Gastroesophageal sphincter (tissue), 4 donors: ENCODE measurements at regions not wholly inside any gene's neighbourhood (a gene's known extent, or its start where the extent isn't known, plus 50 kb on each side); places are given as distances from the start of the nearest gene placed in this dataset.

Experiments used
- ATAC-seq: fragments of 150-250 bp; one replicate; pipeline ENCODE4 v1.9.1; 2016; ENCODE audit warnings: mild to moderate bottlenecking, moderate library complexity
- H3K27ac ChIP-seq, 4 donors: fragments of 200-600 bp; sonication (generic) in 3 of 4; 1 replicate in 3 of 4; 2 replicates in 1 of 4; pipeline ENCODE4 v1.5.1; 2016 to 2019
- H3K27me3 ChIP-seq: fragments of 200-600 bp; sonication (generic); one replicate; pipeline ENCODE4 v1.5.1; 2019
- H3K36me3 ChIP-seq, 2 donors: fragments of 200-600 bp; sonication (generic); one replicate each; pipeline ENCODE4 v1.5.1; 2019; ENCODE audit warnings: control low read depth in 1 of 2
- H3K4me1 ChIP-seq, 3 donors: fragments of 200-600 bp; sonication (generic); 1 replicate in 2 of 3; 2 replicates in 1 of 3; pipeline ENCODE4 v1.5.1; 2016 to 2019; ENCODE audit warnings: control low read depth in 2 of 3
- H3K4me3 ChIP-seq, 2 donors: fragments of 200-600 bp; sonication (generic); one replicate each; pipeline ENCODE4 v1.5.1; 2019; ENCODE audit warnings: mild to moderate bottlenecking in 1 of 2, moderate library complexity in 1 of 2
- H3K9me3 ChIP-seq, 3 donors: fragments of 200-600 bp; sonication (generic); one replicate each; pipeline ENCODE4 v1.5.1; 2017 to 2019; ENCODE audit warnings: control low read depth in 2 of 3
- EP300 ChIP-seq: sonication (generic); formaldehyde crosslinking; IDR thresholded peaks from one replicate; pipeline ENCODE4 v1.6.1; 2017; ENCODE audit warnings: antibody characterized with exemption, mild to moderate bottlenecking
- POLR2A ChIP-seq, 2 donors: fragments of 450-650 bp; IDR thresholded peaks; one replicate each; pipeline ENCODE4 v1.6.1; 2017; ENCODE audit warnings: antibody characterized with exemption in 2 of 2, mild to moderate bottlenecking in 2 of 2, moderate library complexity in 1 of 2
- POLR2AphosphoS5 ChIP-seq: sonication (generic); formaldehyde crosslinking; IDR thresholded peaks from one replicate; pipeline ENCODE4 v1.6.1; 2017; ENCODE audit warnings: antibody characterized with exemption
- WGBS, 2 donors: methylation state at CpG; one replicate each; pipeline ENCODE4 v1.1.5; 2018; ENCODE audit warnings: low coverage in 1 of 2; 5-methylcytosine and 5-hydroxymethylcytosine counted together
- TF ChIP-seq, protein P1 (sequence below), 4 experiments: fragments of 200-600 bp in 2 of 4; fragments of 450-650 bp in 2 of 4; sonication (generic) in 1 of 4; IDR thresholded peaks; one replicate each; pipeline ENCODE4 v1.5.1; 2017 to 2019; ENCODE audit warnings: antibody characterized with exemption in 4 of 4, mild to moderate bottlenecking in 2 of 4, moderate library complexity in 2 of 4

DNA sequence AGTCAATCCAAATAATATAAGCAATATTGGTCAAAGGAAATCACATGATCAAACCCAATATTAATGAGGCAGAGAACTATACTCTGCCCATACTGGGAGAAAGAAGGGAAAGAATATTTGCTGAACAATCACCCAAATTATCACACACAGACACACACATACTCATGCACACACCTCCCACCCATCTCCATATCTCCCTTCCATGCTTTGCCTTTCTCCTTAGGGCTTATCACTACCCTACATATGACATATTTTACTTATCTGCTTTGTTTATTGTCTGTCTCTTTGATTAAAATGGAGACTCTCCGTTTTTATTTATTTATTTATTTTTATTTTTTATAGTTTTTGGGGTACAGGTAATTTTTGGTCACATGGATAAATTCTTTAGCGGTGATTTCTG is 112.9 kb upstream of the NHS start:
- WGBS, 2 donors = 0 to 48% methylated on average over 1 to 2 of the region's 2 CpGs
- Histone ChIP-seq H3K4me3 (no peak overlapping the region), H3K36me3 (no peaks in the 10 kb centered on the region), H3K4me1 (no peaks in the 10 kb centered on the region), H3K9me3 (no peaks in the 10 kb centered on the region), H3K27ac (no peak overlapping the region), H3K27me3 (no peaks in the 10 kb centered on the region)
- no peak for ATAC-seq
- TF ChIP-seq POLR2AphosphoS5 (no peak), POLR2A (IDR thresholded peaks at IDR 0.05) (no peak), EP300 (no peak)
- TF ChIP-seq, protein P1, sequence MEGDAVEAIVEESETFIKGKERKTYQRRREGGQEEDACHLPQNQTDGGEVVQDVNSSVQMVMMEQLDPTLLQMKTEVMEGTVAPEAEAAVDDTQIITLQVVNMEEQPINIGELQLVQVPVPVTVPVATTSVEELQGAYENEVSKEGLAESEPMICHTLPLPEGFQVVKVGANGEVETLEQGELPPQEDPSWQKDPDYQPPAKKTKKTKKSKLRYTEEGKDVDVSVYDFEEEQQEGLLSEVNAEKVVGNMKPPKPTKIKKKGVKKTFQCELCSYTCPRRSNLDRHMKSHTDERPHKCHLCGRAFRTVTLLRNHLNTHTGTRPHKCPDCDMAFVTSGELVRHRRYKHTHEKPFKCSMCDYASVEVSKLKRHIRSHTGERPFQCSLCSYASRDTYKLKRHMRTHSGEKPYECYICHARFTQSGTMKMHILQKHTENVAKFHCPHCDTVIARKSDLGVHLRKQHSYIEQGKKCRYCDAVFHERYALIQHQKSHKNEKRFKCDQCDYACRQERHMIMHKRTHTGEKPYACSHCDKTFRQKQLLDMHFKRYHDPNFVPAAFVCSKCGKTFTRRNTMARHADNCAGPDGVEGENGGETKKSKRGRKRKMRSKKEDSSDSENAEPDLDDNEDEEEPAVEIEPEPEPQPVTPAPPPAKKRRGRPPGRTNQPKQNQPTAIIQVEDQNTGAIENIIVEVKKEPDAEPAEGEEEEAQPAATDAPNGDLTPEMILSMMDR (IDR thresholded peaks at IDR 0.05) = no peak

DNA sequence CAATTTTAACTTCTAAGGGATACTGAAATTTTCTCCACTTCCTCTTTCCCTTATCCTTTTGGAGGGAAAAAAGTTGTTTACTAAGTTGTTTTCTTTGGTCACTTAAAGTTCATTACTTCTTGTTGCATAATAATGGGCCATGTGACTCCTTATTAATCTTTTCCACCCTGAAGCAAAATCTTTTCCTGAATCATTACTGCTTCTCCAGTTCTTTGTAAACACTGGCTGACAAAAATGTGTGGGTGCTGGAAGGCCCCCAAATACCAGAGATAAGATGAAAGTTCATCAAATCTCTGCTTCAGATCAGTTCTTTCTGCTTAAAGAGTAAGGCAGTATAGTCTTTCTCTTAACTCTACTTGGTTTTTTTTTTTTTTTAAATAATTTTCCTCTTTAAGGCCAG is 108.9 kb upstream of the NHS start:
- ATAC-seq = no peak
- no peak for TF ChIP-seq EP300
- TF ChIP-seq POLR2AphosphoS5 = no peak
- TF ChIP-seq, protein P1 (IDR thresholded peaks at IDR 0.05) = no peak
- no peak for TF ChIP-seq POLR2A (IDR thresholded peaks at IDR 0.05)
- Histone ChIP-seq H3K4me1 (no peaks in the 10 kb centered on the region), H3K36me3 (no peaks in the 10 kb centered on the region), H3K4me3 (no peak overlapping the region), H3K9me3 (no peaks in the 10 kb centered on the region), H3K27me3 (no peaks in the 10 kb centered on the region), H3K27ac (no peak overlapping the region)

DNA sequence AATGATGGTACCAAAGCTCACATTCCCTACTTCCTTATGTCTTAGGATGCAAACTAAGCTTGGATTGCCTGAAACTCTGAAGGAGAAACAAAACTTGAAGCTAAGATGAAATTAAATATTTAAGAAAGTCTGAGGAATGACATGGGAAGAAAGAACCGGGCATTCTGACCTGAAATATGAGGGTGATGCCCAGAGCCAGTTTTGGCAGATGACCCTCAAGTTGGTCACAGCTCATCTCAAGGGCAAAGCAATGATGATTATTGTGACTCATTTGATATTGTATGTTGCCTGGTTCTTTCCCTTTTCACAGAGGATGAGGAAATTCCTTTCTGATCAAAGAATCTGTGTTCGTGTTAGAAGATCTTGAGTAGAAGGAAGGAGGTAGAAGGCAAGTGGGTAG is 96.0 kb upstream of the NHS start:
- H3K36me3 ChIP-seq = no peaks in the 10 kb centered on the region
- no peaks in the 10 kb centered on the region for H3K9me3 ChIP-seq
- TF ChIP-seq, protein P1 (IDR thresholded peaks at IDR 0.05) = no peak
- TF ChIP-seq POLR2A (IDR thresholded peaks at IDR 0.05) (no peak), POLR2AphosphoS5 (no peak), EP300 (no peak)
- H3K27ac ChIP-seq = no peak overlapping the region
- WGBS, 2 donors = 63% methylated on average over 2 of the region's 2 CpGs; no CpG with 5 or more reads in 1 of the 2 donors
- ATAC-seq = no peak
- no peaks in the 10 kb centered on the region for H3K27me3 ChIP-seq
- H3K4me3 ChIP-seq = no peak overlapping the region
- no peaks in the 10 kb centered on the region for H3K4me1 ChIP-seq

DNA sequence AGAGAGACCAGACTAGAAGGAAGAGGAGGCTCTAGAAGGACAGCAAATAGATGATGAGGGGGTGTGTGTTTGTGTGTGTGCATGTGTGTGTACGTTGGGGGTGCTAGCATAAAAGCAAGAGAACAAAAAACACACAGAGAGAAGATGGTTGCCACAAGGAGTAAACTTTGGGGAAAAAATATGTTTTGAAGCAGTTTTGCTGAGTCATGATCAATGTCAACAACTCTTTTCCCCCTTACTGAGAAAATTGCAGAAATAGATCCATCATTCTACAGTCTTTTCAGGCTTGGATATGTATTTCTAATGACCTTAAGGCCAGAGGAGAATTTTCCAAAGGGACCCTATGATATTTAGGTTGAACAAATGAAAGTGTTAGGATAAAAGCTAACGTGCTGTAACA is 89.0 kb upstream of the NHS start:
- no peak overlapping the region for H3K4me3 ChIP-seq
- no peak for TF ChIP-seq POLR2A (IDR thresholded peaks at IDR 0.05)
- TF ChIP-seq, protein P1 (IDR thresholded peaks at IDR 0.05) = no peak
- no peak for TF ChIP-seq EP300
- no peak for TF ChIP-seq POLR2AphosphoS5
- WGBS, 2 donors = 65 to 80% methylated on average over 1 to 2 of the region's 2 CpGs
- no peaks in the 10 kb centered on the region for H3K27me3 ChIP-seq
- H3K9me3 ChIP-seq = no peaks in the 10 kb centered on the region
- no peak overlapping the region for H3K27ac ChIP-seq
- peaks cover 0 to 4% (median 0%) of the 10 kb centered on the region in 3 donors for H3K4me1 ChIP-seq
- ATAC-seq = no peak
- no peaks in the 10 kb centered on the region for H3K36me3 ChIP-seq

DNA sequence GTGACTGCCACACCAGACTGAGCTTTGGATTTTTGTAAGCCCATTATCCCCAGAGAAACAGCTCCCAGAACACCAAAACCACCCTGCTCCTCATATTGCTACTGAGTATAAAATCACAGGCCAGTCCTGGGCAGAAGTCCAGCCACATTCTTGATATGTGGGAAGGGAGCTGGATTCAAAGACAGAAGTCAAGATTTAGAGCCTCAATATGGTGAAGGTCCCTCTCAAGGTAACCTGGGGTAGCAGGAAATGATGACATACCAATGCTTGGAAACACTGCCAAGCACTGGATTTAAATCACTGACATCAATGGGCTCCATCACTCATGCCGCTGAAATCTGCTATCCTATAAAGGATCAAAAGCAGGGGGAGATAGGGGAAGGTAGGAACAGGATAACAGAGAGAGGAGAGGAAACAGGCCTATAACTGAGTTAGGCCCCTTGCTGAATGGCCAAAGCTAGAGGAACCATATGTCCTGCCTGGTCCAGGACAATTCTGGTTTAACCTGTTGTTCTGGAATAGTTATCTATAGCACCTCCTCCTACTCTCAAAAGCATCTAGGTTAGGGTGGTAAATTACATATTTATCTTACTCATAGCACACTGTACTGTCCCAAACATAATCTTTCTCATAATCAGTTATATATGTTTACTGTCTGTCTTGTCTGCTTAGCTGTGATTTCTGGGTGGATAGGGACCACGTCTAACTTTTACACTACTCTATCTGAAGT is 83.7 kb upstream of the NHS start:
- H3K9me3 ChIP-seq = no peaks in the 10 kb centered on the region
- H3K27ac ChIP-seq = peak overlapping the region; percentile 70 to 84 (median 75)
- H3K4me3 ChIP-seq = no peak overlapping the region
- TF ChIP-seq, protein P1 (IDR thresholded peaks at IDR 0.05) = no peak
- TF ChIP-seq EP300 (no peak), POLR2A (IDR thresholded peaks at IDR 0.05) (no peak), POLR2AphosphoS5 (no peak)
- 40 to 62% methylated on average over 2 of the region's 2 CpGs for WGBS, 2 donors
- H3K36me3 ChIP-seq = no peaks in the 10 kb centered on the region
- no peak for ATAC-seq
- H3K4me1 ChIP-seq = peaks cover 0 to 26% (median 0%) of the 10 kb centered on the region in 3 donors
- H3K27me3 ChIP-seq = no peaks in the 10 kb centered on the region
